H1 (cell line): ENCODE measurements at regions not wholly inside any gene's neighbourhood (a gene's known extent, or its start where the extent isn't known, plus 50 kb on each side); places are given as distances from the start of the nearest gene placed in this dataset.

ENCODE experiments used
- CTCF ChIA-PET: fragments of 300-600 bp; sonication (Branson Sonifier 250); formaldehyde crosslinking; loops from one replicate; lab custom pipeline; 2021; ENCODE audit not compliant: partially characterized antibody; lab: Charles Lee
- POLR2A ChIA-PET: fragments of 300-600 bp; sonication (Branson Sonifier 250); formaldehyde crosslinking; loops from one replicate; lab custom pipeline; 2021; ENCODE audit warnings: inconsistent platforms; ENCODE audit not compliant: partially characterized antibody; lab: Charles Lee
- DNase-seq, 2 experiments: peaks; one replicate each; pipeline versions ENCODE4 v3.0.0 to v3.0.0-alpha.2; 2010 to 2022; ENCODE audit warnings: low spot score in 2 of 2, low read depth in 1 of 2, mixed read lengths in 1 of 2
- FAIRE-seq: peaks from 2 replicates; lab custom pipeline; 2011; peaks lifted over from hg19 to GRCh38; lab: Jason Lieb, UNC
- H2AFZ ChIP-seq: 2 replicates; pipeline ENCODE4 v1.8.1; 2012; ENCODE audit warnings: low read length, inconsistent platforms
- H2AK5ac ChIP-seq: 2 replicates; pipeline ENCODE4 v1.6.1; 2013; ENCODE audit warnings: low read depth, low read length
- H2BK120ac ChIP-seq: replicated peaks from 2 replicates; pipeline ENCODE3; 2013; ENCODE audit warnings: low read depth, low read length, inconsistent platforms
- H2BK12ac ChIP-seq: 2 replicates; pipeline ENCODE4 v1.6.1; 2013; ENCODE audit warnings: low read depth, low read length
- H2BK15ac ChIP-seq: 2 replicates; pipeline ENCODE4 v1.6.1; 2013; ENCODE audit warnings: low read length
- H2BK20ac ChIP-seq: 2 replicates; pipeline ENCODE4 v1.6.1; 2013; ENCODE audit warnings: low read length
- H2BK5ac ChIP-seq: 2 replicates; pipeline ENCODE4 v1.6.1; 2013; ENCODE audit warnings: low read depth, low read length
- H3K14ac ChIP-seq: 2 replicates; pipeline ENCODE4 v1.6.1; 2013; ENCODE audit warnings: inconsistent platforms; ENCODE audit not compliant: insufficient read length
- H3K18ac ChIP-seq: 2 replicates; pipeline ENCODE4 v1.6.1; 2013; ENCODE audit warnings: low read length; ENCODE audit errors: extremely low read depth
- H3K23ac ChIP-seq: 2 replicates; pipeline ENCODE4 v1.6.1; 2013; ENCODE audit warnings: inconsistent platforms; ENCODE audit not compliant: insufficient read length
- H3K23me2 ChIP-seq: 2 replicates; pipeline ENCODE4 v1.6.1; 2013; ENCODE audit warnings: low read depth, low read length
- H3K27ac ChIP-seq: 2 replicates; pipeline ENCODE4 v1.6.1; 2011; ENCODE audit warnings: low read depth, low read length, inconsistent platforms
- H3K27me3 ChIP-seq, 4 experiments: replicated peaks in 1 of 4; 1 replicate in 1 of 4; 2 replicates in 3 of 4; pipeline versions ENCODE4 v1.6.1 to v1.8.1; 2011 to 2013; ENCODE audit warnings: low read length in 3 of 4, mild to moderate bottlenecking in 3 of 4, inconsistent platforms in 2 of 4, mixed read lengths in 2 of 4, moderate library complexity in 1 of 4; ENCODE audit not compliant: control insufficient read depth in 3 of 4, insufficient read depth in 3 of 4; ENCODE audit errors: extremely low read depth in 1 of 4
- H3K36me3 ChIP-seq, 4 experiments: 2 replicates each; pipeline versions ENCODE4 v1.6.1 to v1.8.1; 2011 to 2013; ENCODE audit warnings: mild to moderate bottlenecking in 4 of 4, low read length in 3 of 4, moderate library complexity in 2 of 4, control low read depth in 1 of 4, inconsistent platforms in 1 of 4; ENCODE audit not compliant: insufficient read depth in 4 of 4, control insufficient read depth in 2 of 4
- H3K4ac ChIP-seq: replicated peaks from 2 replicates; pipeline ENCODE3; 2013; ENCODE audit warnings: low read length, low read depth, mixed read lengths, inconsistent platforms; ENCODE audit not compliant: insufficient read length
- H3K4me1 ChIP-seq, 4 experiments: replicated peaks in 1 of 4; 1 replicate in 1 of 4; 2 replicates in 3 of 4; pipeline versions ENCODE4 v1.6.1 to v1.8.1; 2011 to 2013; ENCODE audit warnings: low read length in 3 of 4, inconsistent platforms in 2 of 4, mixed read lengths in 1 of 4; ENCODE audit not compliant: insufficient read depth in 4 of 4, control insufficient read depth in 3 of 4
- H3K4me2 ChIP-seq, 2 experiments: 2 replicates each; pipeline versions ENCODE4 v1.6.1 to v1.8.1; 2011 to 2013; ENCODE audit warnings: low read depth in 2 of 2, low read length in 2 of 2, control low read depth in 1 of 2, inconsistent platforms in 1 of 2, mild to moderate bottlenecking in 1 of 2; ENCODE audit not compliant: insufficient read depth in 1 of 2
- H3K4me3 ChIP-seq, 4 experiments: fragments of 200-600, 300-600 bp in 1 of 4; sonication (generic), shearing (Covaris generic), sonication (Bioruptor Twin) in 1 of 4; 2 replicates each; pipeline versions ENCODE4 v1.5.1 to v1.8.1; 2011 to 2016; ENCODE audit warnings: low read length in 4 of 4, low read depth in 3 of 4, control low read depth in 2 of 4, inconsistent platforms in 2 of 4, mild to moderate bottlenecking in 2 of 4, mixed read lengths in 1 of 4, moderate library complexity in 1 of 4; ENCODE audit not compliant: insufficient read depth in 2 of 4; ENCODE audit errors: extremely low read depth in 1 of 4
- H3K56ac ChIP-seq: replicated peaks from 2 replicates; pipeline ENCODE3; 2013; ENCODE audit warnings: low read depth, mild to moderate bottlenecking, mixed read lengths, low read length, inconsistent platforms; ENCODE audit not compliant: insufficient read length
- H3K79me1 ChIP-seq: 2 replicates; pipeline ENCODE4 v1.6.1; 2013; ENCODE audit warnings: low read depth, low read length, control low read depth
- H3K79me2 ChIP-seq, 2 experiments: 2 replicates each; pipeline versions ENCODE4 v1.6.1 to v1.8.1; 2012 to 2013; ENCODE audit warnings: low read length in 2 of 2, mild to moderate bottlenecking in 2 of 2, inconsistent platforms in 1 of 2; ENCODE audit not compliant: insufficient read depth in 2 of 2, control insufficient read depth in 1 of 2
- H3K9ac ChIP-seq, 4 experiments: replicated peaks in 1 of 4; 1 replicate in 1 of 4; 2 replicates in 3 of 4; pipeline versions ENCODE4 v1.6.1 to v1.8.1; 2011 to 2013; ENCODE audit warnings: low read depth in 3 of 4, low read length in 3 of 4, control low read depth in 2 of 4, mild to moderate bottlenecking in 2 of 4, moderate library complexity in 2 of 4, inconsistent platforms in 1 of 4; ENCODE audit errors: extremely low read depth in 1 of 4
- H3K9me3 ChIP-seq, 2 experiments: 2 replicates each; pipeline versions ENCODE4 v1.6.1 to v1.8.1; 2012 to 2013; ENCODE audit warnings: mild to moderate bottlenecking in 2 of 2, moderate library complexity in 2 of 2, control low read depth in 1 of 2, inconsistent platforms in 1 of 2, low read depth in 1 of 2, low read length in 1 of 2, mixed read lengths in 1 of 2; ENCODE audit not compliant: insufficient read depth in 2 of 2
- H4K20me1 ChIP-seq, 2 experiments: replicated peaks in 1 of 2; 2 replicates each; pipeline versions ENCODE3 to v1.8.1; 2011 to 2013; ENCODE audit warnings: inconsistent platforms in 2 of 2, low read length in 2 of 2, mild to moderate bottlenecking in 1 of 2; ENCODE audit not compliant: insufficient read depth in 2 of 2, control insufficient read depth in 1 of 2
- H4K5ac ChIP-seq: 2 replicates; pipeline ENCODE4 v1.6.1; 2013; ENCODE audit warnings: low read length, low read depth, mixed read lengths, inconsistent platforms; ENCODE audit not compliant: insufficient read length
- H4K8ac ChIP-seq: 2 replicates; pipeline ENCODE4 v1.8.0; 2013; ENCODE audit warnings: mild to moderate bottlenecking, moderate library complexity, low read length, inconsistent platforms; ENCODE audit not compliant: insufficient read depth; ENCODE audit errors: extremely low read depth
- H4K91ac ChIP-seq: replicated peaks from 2 replicates; pipeline ENCODE3; 2013; ENCODE audit warnings: low read length, mixed read lengths, inconsistent platforms; ENCODE audit not compliant: insufficient read length
- ATF2 ChIP-seq: IDR thresholded peaks from 2 replicates; pipeline ENCODE4 v1.6.1; 2012; ENCODE audit warnings: low read length, inconsistent platforms
- CBX5 ChIP-seq: fragments of 300-800, 300-1000 bp; sonication (generic); IDR thresholded peaks from 2 replicates; pipeline ENCODE4 v1.7.1; 2016; ENCODE audit warnings: antibody characterized with exemption, low read length, low read depth
- JUN ChIP-seq: IDR thresholded peaks from 2 replicates; pipeline ENCODE4 v1.6.1; 2011; ENCODE audit warnings: low read depth, mild to moderate bottlenecking, improper control_type of control experiment, low read length
- KDM4A ChIP-seq: IDR thresholded peaks from one replicate; pipeline ENCODE4 v1.7.1; 2012; ENCODE audit warnings: low read depth, mild to moderate bottlenecking, moderate library complexity, low read length, inconsistent platforms; ENCODE audit not compliant: severe bottlenecking
- POLR2A ChIP-seq, 2 experiments: IDR thresholded peaks; 1 replicate in 1 of 2; 2 replicates in 1 of 2; pipeline ENCODE4 v1.6.1; 2011; ENCODE audit warnings: low read depth in 2 of 2, low read length in 2 of 2, mild to moderate bottlenecking in 2 of 2; ENCODE audit errors: control extremely low read depth in 1 of 2
- SP4 ChIP-seq: IDR thresholded peaks from 2 replicates; pipeline ENCODE4 v1.6.1; 2012; ENCODE audit warnings: low read length, inconsistent platforms
- WGBS, 2 experiments: shearing (Covaris generic) in 1 of 2; methylation state at CpG; one replicate each; pipeline versions ENCODE4 v1.1.6 to v1.1.7; 2013 to 2015; ENCODE audit warnings: low lambda C conversion rate in 2 of 2, mixed read lengths in 2 of 2, inconsistent platforms in 1 of 2, low coverage in 1 of 2, missing lambda C conversion rate in 1 of 2; ENCODE audit not compliant: insufficient replicate concordance in 2 of 2, insufficient coverage in 1 of 2, insufficient read length in 1 of 2; ENCODE audit errors: extremely low coverage in 1 of 2, missing lambda C conversion rate in 1 of 2; 5-methylcytosine and 5-hydroxymethylcytosine counted together

DNA sequence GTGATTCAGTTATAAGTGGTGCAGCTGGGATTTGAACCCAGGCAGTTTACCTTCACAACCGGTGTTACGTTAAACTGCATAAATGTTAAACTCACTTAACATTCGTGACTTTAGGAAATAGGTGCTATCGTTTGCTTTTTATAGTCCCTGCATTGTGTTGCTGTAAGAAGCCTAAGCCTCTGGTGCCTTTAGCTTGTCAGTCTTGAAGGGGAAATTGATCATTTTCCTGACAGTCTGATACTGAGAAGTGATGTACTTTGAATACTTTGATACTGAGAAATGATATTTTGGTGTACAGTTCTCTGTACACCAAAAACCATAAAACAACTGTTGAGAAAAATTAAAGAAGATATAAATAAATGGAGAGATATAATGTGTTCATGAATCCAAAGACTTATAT lies 52.5 kb upstream of the NEDD9 start:
- no peaks in the 10 kb centered on the region for H4K20me1 ChIP-seq
- H2BK20ac ChIP-seq = no peak overlapping the region
- H3K36me3 ChIP-seq = no peaks in the 10 kb centered on the region
- FAIRE-seq = no peak
- no peak for TF ChIP-seq POLR2A (IDR thresholded peaks at IDR 0.05; ENCODE audit: control extremely low read depth in 1 of 2, low read depth in 2 of 2, low read length in 2 of 2)
- TF ChIP-seq CBX5 = no peak
- no peak for TF ChIP-seq ATF2
- TF ChIP-seq KDM4A = no peak
- no peak for TF ChIP-seq SP4
- TF ChIP-seq JUN = no peak
- H3K27me3 ChIP-seq = no peaks in the 10 kb centered on the region
- H2BK5ac ChIP-seq = no peak overlapping the region
- H3K27ac ChIP-seq = no peak overlapping the region
- H4K91ac ChIP-seq = no peak overlapping the region
- CTCF ChIA-PET = no interaction called here
- no peak overlapping the region for H3K18ac ChIP-seq
- no peaks in the 10 kb centered on the region for H3K79me1 ChIP-seq
- H3K23ac ChIP-seq = no peak overlapping the region
- H3K14ac ChIP-seq = no peak overlapping the region
- H2AFZ ChIP-seq = no peak overlapping the region
- H3K4me3 ChIP-seq = no peak overlapping the region
- no peak overlapping the region for H3K4me2 ChIP-seq
- no peaks in the 10 kb centered on the region; the same call in none of the 2 replicates for H3K23me2 ChIP-seq
- no peak overlapping the region for H3K9ac ChIP-seq
- H3K56ac ChIP-seq = no peak overlapping the region
- no peak overlapping the region for H4K8ac ChIP-seq
- no peak for DNase-seq
- H3K4me1 ChIP-seq = no peaks in the 10 kb centered on the region
- no peak overlapping the region for H4K5ac ChIP-seq
- H2AK5ac ChIP-seq = no peak overlapping the region
- H2BK12ac ChIP-seq = no peak overlapping the region
- no peak overlapping the region for H3K4ac ChIP-seq
- no peak overlapping the region for H2BK120ac ChIP-seq
- POLR2A ChIA-PET = no interaction called here
- H3K79me2 ChIP-seq = no peaks in the 10 kb centered on the region
- H2BK15ac ChIP-seq = no peak overlapping the region
- H3K9me3 ChIP-seq = 0 out of 4 replicates have a peak, but pooled peaks cover 0 to 4% of the 10 kb centered on the region in 2 experiments
- 99% methylated on average over 4 of the region's 4 CpGs; no CpG with 5 or more reads in 1 of the 2 experiments for WGBS, 2 experiments
